DND-41 (cell line): ENCODE measurements at regions not wholly inside any gene's neighbourhood (a gene's known extent, or its start where the extent isn't known, plus 50 kb on each side); places are given as distances from the start of the nearest gene placed in this dataset.

Source experiments
- ATAC-seq: fragments of 200-7000 bp; cut with Tn5 transposase; 3 replicates; pipeline ENCODE4 v1.9.1; 2021; ENCODE audit warnings: low read depth; ENCODE audit not compliant: insufficient read depth
- DNase-seq: peaks from one replicate; pipeline ENCODE4 v3.0.0-alpha.2; 2020
- H2AFZ ChIP-seq: 2 replicates; pipeline ENCODE4 v1.6.0; 2012; ENCODE audit warnings: low read depth, low read length
- H3K27ac ChIP-seq: 2 replicates; pipeline ENCODE4 v1.5.1; 2012; ENCODE audit warnings: low read length, inconsistent platforms
- H3K27me3 ChIP-seq: fragments of 200-600 bp; sonication (generic); 2 replicates; pipeline ENCODE4 v1.6.0; 2012; ENCODE audit warnings: low read length, mild to moderate bottlenecking, inconsistent platforms; ENCODE audit not compliant: insufficient read depth, poor library complexity
- H3K36me3 ChIP-seq: 2 replicates; pipeline ENCODE4 v1.5.1; 2012; ENCODE audit warnings: low read length, inconsistent platforms; ENCODE audit not compliant: insufficient read depth
- H3K4me1 ChIP-seq: 2 replicates; pipeline ENCODE4 v1.5.1; 2012; ENCODE audit warnings: mild to moderate bottlenecking, low read length; ENCODE audit not compliant: insufficient read depth
- H3K4me2 ChIP-seq: 2 replicates; pipeline ENCODE4 v1.6.0; 2012; ENCODE audit warnings: mild to moderate bottlenecking, moderate library complexity, low read length, inconsistent platforms; ENCODE audit not compliant: insufficient read depth
- H3K4me3 ChIP-seq, 2 experiments: fragments of 200-600 bp in 1 of 2; shearing (Covaris generic) in 1 of 2; 2 replicates each; pipeline ENCODE4 v1.5.1; 2012 to 2016; ENCODE audit warnings: inconsistent platforms in 2 of 2, low read length in 2 of 2, mild to moderate bottlenecking in 2 of 2, low read depth in 1 of 2, moderate library complexity in 1 of 2
- H3K79me2 ChIP-seq: 2 replicates; pipeline ENCODE4 v1.6.0; 2012; ENCODE audit warnings: low read length, inconsistent platforms; ENCODE audit not compliant: insufficient read depth
- H3K9ac ChIP-seq: 2 replicates; pipeline ENCODE4 v1.6.0; 2012; ENCODE audit warnings: low read depth, mild to moderate bottlenecking, inconsistent platforms, low read length, moderate library complexity
- H3K9me3 ChIP-seq: 2 replicates; pipeline ENCODE4 v1.5.1; 2012; ENCODE audit warnings: low read length, moderate library complexity, mild to moderate bottlenecking, inconsistent platforms; ENCODE audit not compliant: insufficient read depth, severe bottlenecking
- H4K20me1 ChIP-seq: 2 replicates; pipeline ENCODE4 v1.6.0; 2012; ENCODE audit warnings: low read length; ENCODE audit not compliant: insufficient read depth
- CTCF ChIP-seq: IDR thresholded peaks from 2 replicates; pipeline ENCODE4 v1.5.1; 2012; ENCODE audit warnings: borderline replicate concordance, low read length, moderate library complexity, mild to moderate bottlenecking; ENCODE audit not compliant: poor library complexity, severe bottlenecking; ENCODE audit errors: extremely low read depth
- EZH2 ChIP-seq: IDR thresholded peaks from 3 replicates; pipeline ENCODE4 v1.6.1; 2012; ENCODE audit warnings: borderline replicate concordance, low read depth, mild to moderate bottlenecking, moderate library complexity, low read length, inconsistent platforms; ENCODE audit not compliant: severe bottlenecking

GRCh38 chr5:87828545-87829216 lies 416.0 kb upstream of the CCNH start:
- no peak overlapping the region for H3K4me3 ChIP-seq
- H3K27me3 ChIP-seq, result no peaks in the 10 kb centered on the region
- no peaks in the 10 kb centered on the region for H3K4me1 ChIP-seq
- no peak for TF ChIP-seq CTCF
- H3K27ac ChIP-seq, result no peak overlapping the region
- H4K20me1 ChIP-seq, result no peaks in the 10 kb centered on the region
- no peaks in the 10 kb centered on the region for H3K36me3 ChIP-seq
- no peaks in the 10 kb centered on the region for H3K9me3 ChIP-seq
- DNase-seq (no peak), ATAC-seq (no peak)
- H3K79me2 ChIP-seq, result no peaks in the 10 kb centered on the region
- no peak overlapping the region for H2AFZ ChIP-seq
- H3K4me2 ChIP-seq, result no peak overlapping the region
- no peak overlapping the region for H3K9ac ChIP-seq

GRCh38 chr5:87827539-87827938 lies 414.8 kb upstream of the CCNH start:
- Histone ChIP-seq H3K9ac (no peak overlapping the region), H3K27ac (no peak overlapping the region), H3K4me2 (no peak overlapping the region), H3K79me2 (no peaks in the 10 kb centered on the region), H3K9me3 (no peaks in the 10 kb centered on the region), H3K4me1 (no peaks in the 10 kb centered on the region), H4K20me1 (no peaks in the 10 kb centered on the region), H2AFZ (no peak overlapping the region), H3K4me3 (no peak overlapping the region), H3K27me3 (no peaks in the 10 kb centered on the region), H3K36me3 (no peaks in the 10 kb centered on the region)
- TF ChIP-seq EZH2 (no peak), CTCF (no peak)
- ATAC-seq, result no peak
- DNase-seq, result no peak

- H3K4me2 ChIP-seq, result no peak overlapping the region
- H4K20me1 ChIP-seq, result no peaks in the 10 kb centered on the region
- no peaks in the 10 kb centered on the region for H3K9me3 ChIP-seq
- TF ChIP-seq CTCF, result no peak
- no peak overlapping the region for H2AFZ ChIP-seq
- H3K4me1 ChIP-seq, result no peaks in the 10 kb centered on the region
- no peak overlapping the region for H3K4me3 ChIP-seq
- ATAC-seq, result no peak
- H3K79me2 ChIP-seq, result no peaks in the 10 kb centered on the region
- no peak overlapping the region for H3K9ac ChIP-seq
- no peak overlapping the region for H3K27ac ChIP-seq
- no peaks in the 10 kb centered on the region for H3K36me3 ChIP-seq
- DNase-seq, result no peak
- no peaks in the 10 kb centered on the region for H3K27me3 ChIP-seq
These were observed 413.8 kb upstream of the CCNH start for GRCh38 chr5:87826507-87826906.

- Histone ChIP-seq H4K20me1 (no peaks in the 10 kb centered on the region), H3K36me3 (no peaks in the 10 kb centered on the region), H3K4me2 (no peak overlapping the region), H3K9ac (no peak overlapping the region), H3K27ac (no peak overlapping the region), H3K4me1 (no peaks in the 10 kb centered on the region), H3K79me2 (no peaks in the 10 kb centered on the region), H2AFZ (no peak overlapping the region), H3K4me3 (no peak overlapping the region), H3K9me3 (no peaks in the 10 kb centered on the region), H3K27me3 (no peaks in the 10 kb centered on the region)
- DNase-seq (no peak), ATAC-seq (no peak)
- TF ChIP-seq CTCF (no peak), EZH2 (no peak)
These were observed 412.9 kb upstream of the CCNH start for GRCh38 chr5:87825583-87825982.
